NCI-H345 (cell line): ENCODE measurements at regions not wholly inside any gene's neighbourhood (a gene's known extent, or its start where the extent isn't known, plus 50 kb on each side); places are given as distances from the start of the nearest gene placed in this dataset.

Source experiments
- DNase-seq: peaks from one replicate; lab custom pipeline; 2025; lab: John Stamatoyannopoulos, UW

- DNase-seq = no peak
Measured at GRCh38 chr1:199857108-199857507, 170.4 kb upstream of the NR5A2 start.

- DNase-seq = no peak
Measured at GRCh38 chr1:199857516-199857915, 170.0 kb upstream of the NR5A2 start.

- DNase-seq = no peak
Measured at GRCh38 chr1:199858171-199858570, 169.3 kb upstream of the NR5A2 start.

- no peak for DNase-seq
Measured at GRCh38 chr1:199858856-199859255, 168.7 kb upstream of the NR5A2 start.

- peak; percentile 11 for DNase-seq
Measured at GRCh38 chr1:199859491-199859933, 168.0 kb upstream of the NR5A2 start.

- no peak for DNase-seq
Measured at GRCh38 chr1:199861020-199861795, 166.3 kb upstream of the NR5A2 start.

GRCh38 chr1:199862047-199862446 lies 165.5 kb upstream of the NR5A2 start:
- DNase-seq = no peak

GRCh38 chr1:199866210-199866617 lies 161.3 kb upstream of the NR5A2 start:
- DNase-seq = no peak

- no peak for DNase-seq
Measured at GRCh38 chr1:199867601-199868000, 159.9 kb upstream of the NR5A2 start.

GRCh38 chr1:199868777-199869176 lies 158.7 kb upstream of the NR5A2 start:
- no peak for DNase-seq

- no peak for DNase-seq
Measured at GRCh38 chr1:199875337-199875736, 152.2 kb upstream of the NR5A2 start.

GRCh38 chr1:199875856-199876255 lies 151.7 kb upstream of the NR5A2 start:
- DNase-seq = no peak

GRCh38 chr1:199877526-199878384 lies 149.8 kb upstream of the NR5A2 start:
- DNase-seq = no peak

GRCh38 chr1:199878823-199879222 lies 148.7 kb upstream of the NR5A2 start:
- DNase-seq = no peak

GRCh38 chr1:199898654-199899053 lies 128.9 kb upstream of the NR5A2 start:
- no peak for DNase-seq

- DNase-seq = no peak
Measured at GRCh38 chr1:199901341-199901740, 126.2 kb upstream of the NR5A2 start.

GRCh38 chr1:199907361-199907760 lies 120.1 kb upstream of the NR5A2 start:
- DNase-seq = no peak

- DNase-seq = no peak
Measured at GRCh38 chr1:199909137-199909536, 118.4 kb upstream of the NR5A2 start.

- no peak for DNase-seq
Measured at GRCh38 chr1:199913318-199913717, 114.2 kb upstream of the NR5A2 start.

- DNase-seq = no peak
Measured at GRCh38 chr1:199914546-199914945, 113.0 kb upstream of the NR5A2 start.

- DNase-seq = no peak
Measured at GRCh38 chr1:199918196-199918769, 109.2 kb upstream of the NR5A2 start.

- no peak for DNase-seq
Measured at GRCh38 chr1:199920635-199921034, 106.9 kb upstream of the NR5A2 start.

- no peak for DNase-seq
Measured at GRCh38 chr1:199929556-199929955, 98.0 kb upstream of the NR5A2 start.
